Keratinocyte (primary cell): ENCODE measurements at regions not wholly inside any gene's neighbourhood (a gene's known extent, or its start where the extent isn't known, plus 50 kb on each side); places are given as distances from the start of the nearest gene placed in this dataset.

Source experiments
- DNase-seq: peaks from one replicate; pipeline ENCODE4 v3.0.0-alpha.2; 2011; ENCODE audit warnings: low read depth, missing footprints, low spot score
- FAIRE-seq: peaks from 2 replicates; lab custom pipeline; 2011; peaks lifted over from hg19 to GRCh38; lab: Jason Lieb, UNC
- H2AFZ ChIP-seq: 2 replicates; pipeline ENCODE4 v1.6.0; 2012; ENCODE audit warnings: low read length, control low read depth, inconsistent platforms; ENCODE audit not compliant: control insufficient read depth
- H3K27ac ChIP-seq: 2 replicates; pipeline ENCODE4 v1.5.1; 2011; ENCODE audit warnings: low read length; ENCODE audit not compliant: control insufficient read depth, insufficient read depth
- H3K27me3 ChIP-seq: 3 replicates; pipeline ENCODE4 v1.6.0; 2011; ENCODE audit warnings: low read length; ENCODE audit not compliant: control insufficient read depth, insufficient read depth; ENCODE audit errors: extremely low read depth
- H3K36me3 ChIP-seq, 2 experiments: 2 replicates in 1 of 2; 3 replicates in 1 of 2; pipeline ENCODE4 v1.5.1; 2011; ENCODE audit warnings: low read length in 2 of 2, mild to moderate bottlenecking in 1 of 2; ENCODE audit not compliant: control insufficient read depth in 2 of 2, insufficient read depth in 2 of 2; ENCODE audit errors: extremely low read depth in 1 of 2
- H3K4me1 ChIP-seq: 3 replicates; pipeline ENCODE4 v1.5.1; 2011; ENCODE audit warnings: low read length; ENCODE audit not compliant: control insufficient read depth, insufficient read depth; ENCODE audit errors: extremely low read depth
- H3K4me2 ChIP-seq: 3 replicates; pipeline ENCODE4 v1.6.0; 2011; ENCODE audit warnings: low read depth, low read length; ENCODE audit not compliant: control insufficient read depth, insufficient read depth; ENCODE audit errors: extremely low read depth
- H3K4me3 ChIP-seq, 3 experiments: fragments of 200-600 bp in 1 of 3; sonication (generic) in 1 of 3; 2 replicates in 2 of 3; 3 replicates in 1 of 3; pipeline ENCODE4 v1.5.1; 2011 to 2016; ENCODE audit warnings: low read length in 3 of 3, mild to moderate bottlenecking in 3 of 3, control low read depth in 2 of 3, inconsistent platforms in 1 of 3, low read depth in 1 of 3, mixed read lengths in 1 of 3, mixed run types in 1 of 3, moderate library complexity in 1 of 3; ENCODE audit not compliant: control insufficient read depth in 2 of 3, insufficient read depth in 2 of 3; ENCODE audit errors: extremely low read depth in 1 of 3
- H3K79me2 ChIP-seq: 2 replicates; pipeline ENCODE4 v1.6.0; 2012; ENCODE audit warnings: low read length; ENCODE audit not compliant: control insufficient read depth, insufficient read depth
- H3K9ac ChIP-seq: 3 replicates; pipeline ENCODE4 v1.6.0; 2011; ENCODE audit warnings: low read length; ENCODE audit not compliant: control insufficient read depth, insufficient read depth; ENCODE audit errors: extremely low read depth
- H3K9me1 ChIP-seq: 3 replicates; pipeline ENCODE4 v1.6.0; 2011; ENCODE audit warnings: low read length; ENCODE audit not compliant: control insufficient read depth, insufficient read depth; ENCODE audit errors: extremely low read depth
- H3K9me3 ChIP-seq: 2 replicates; pipeline ENCODE4 v1.5.1; 2012; ENCODE audit warnings: low read depth, low read length; ENCODE audit not compliant: control insufficient read depth
- H4K20me1 ChIP-seq: 3 replicates; pipeline ENCODE4 v1.6.0; 2011; ENCODE audit warnings: low read length; ENCODE audit not compliant: control insufficient read depth, insufficient read depth; ENCODE audit errors: extremely low read depth
- CTCF ChIP-seq, 3 experiments: IDR thresholded peaks in 1 of 3; conservative IDR thresholded peaks in 1 of 3; optimal IDR thresholded peaks in 1 of 3; 2 replicates in 2 of 3; 3 replicates in 1 of 3; pipeline versions ENCODE3 to v1.5.1; 2011; ENCODE audit warnings: low read length in 3 of 3, mild to moderate bottlenecking in 3 of 3, moderate library complexity in 2 of 3, control low read depth in 1 of 3, inconsistent platforms in 1 of 3; ENCODE audit not compliant: insufficient read depth in 2 of 3; ENCODE audit errors: extremely low read depth in 1 of 3
- EZH2 ChIP-seq: IDR thresholded peaks from one replicate; pipeline ENCODE4 v1.6.1; 2012; ENCODE audit warnings: inconsistent platforms, mild to moderate bottlenecking, low read length, moderate library complexity
- dilution Hi-C: fragments of 300-500 bp; cut with MboI; formaldehyde crosslinking; loops from one replicate; pipeline ENCODE4 v1.7.0; 2020; ENCODE audit warnings: low sequenced_read_pairs; ENCODE audit not compliant: extremely low pct_ligation_motif_present

GRCh38 chr2:163463411-163463810 is 272.4 kb downstream of the FIGN start:
- Histone ChIP-seq H3K9me1 (no peaks in the 10 kb centered on the region), H3K4me2 (no peak overlapping the region), H3K36me3 (no peaks in the 10 kb centered on the region), H3K4me1 (no peaks in the 10 kb centered on the region), H3K27me3 (no peaks in the 10 kb centered on the region), H2AFZ (no peak overlapping the region), H3K4me3 (no peak overlapping the region), H3K9me3 (no peaks in the 10 kb centered on the region), H3K9ac (no peak overlapping the region), H3K79me2 (no peaks in the 10 kb centered on the region), H3K27ac (no peak overlapping the region), H4K20me1 (no peaks in the 10 kb centered on the region)
- FAIRE-seq: no peak
- no peak for TF ChIP-seq CTCF (optimal IDR thresholded peaks at IDR 0.05 in 1 of 3, IDR thresholded peaks at IDR 0.05 in 1 of 3, conservative IDR thresholded peaks at IDR 0.05 in 1 of 3; ENCODE audit: extremely low read depth in 1 of 3, insufficient read depth in 2 of 3, low read length in 3 of 3)
- no peak for TF ChIP-seq EZH2
- DNase-seq: no peak
- dilution Hi-C loops: no loop called here

GRCh38 chr2:163462993-163463392 is 272.8 kb downstream of the FIGN start:
- dilution Hi-C loops: no loop called here
- FAIRE-seq: no peak
- H3K9me3 ChIP-seq: no peaks in the 10 kb centered on the region

More at GRCh38 chr2:163462993-163463392, 272.8 kb downstream of the FIGN start:
- Histone ChIP-seq H3K9me1 (no peaks in the 10 kb centered on the region), H3K36me3 (no peaks in the 10 kb centered on the region), H3K79me2 (no peaks in the 10 kb centered on the region), H3K27me3 (no peaks in the 10 kb centered on the region), H3K4me3 (no peak overlapping the region), H3K4me2 (no peak overlapping the region), H3K27ac (no peak overlapping the region), H2AFZ (no peak overlapping the region), H4K20me1 (no peaks in the 10 kb centered on the region), H3K4me1 (no peaks in the 10 kb centered on the region), H3K9ac (no peak overlapping the region)
- DNase-seq: no peak
- TF ChIP-seq EZH2: no peak
- no peak for TF ChIP-seq CTCF (optimal IDR thresholded peaks at IDR 0.05 in 1 of 3, IDR thresholded peaks at IDR 0.05 in 1 of 3, conservative IDR thresholded peaks at IDR 0.05 in 1 of 3; ENCODE audit: extremely low read depth in 1 of 3, insufficient read depth in 2 of 3, low read length in 3 of 3)
